Prostate gland (tissue), 2 donors: ENCODE measurements at regions not wholly inside any gene's neighbourhood (a gene's known extent, or its start where the extent isn't known, plus 50 kb on each side); places are given as distances from the start of the nearest gene placed in this dataset.

Source experiments
- CTCF ChIP-seq, 4 experiments: fragments of 200-600 bp in 2 of 4; fragments of 450-650 bp in 2 of 4; sonication (generic) in 2 of 4; IDR thresholded peaks; 1 replicate in 3 of 4; 2 replicates in 1 of 4; pipeline ENCODE4 v1.5.1; 2016 to 2019; ENCODE audit warnings: antibody characterized with exemption in 4 of 4, mild to moderate bottlenecking in 2 of 4, moderate library complexity in 2 of 4
- POLR2A ChIP-seq: fragments of 450-650 bp; IDR thresholded peaks from one replicate; pipeline ENCODE4 v1.6.1; 2016; ENCODE audit warnings: antibody characterized with exemption, mild to moderate bottlenecking
- POLR2AphosphoS5 ChIP-seq: sonication (generic); formaldehyde crosslinking; IDR thresholded peaks from one replicate; pipeline ENCODE4 v1.6.1; 2017; ENCODE audit warnings: antibody characterized with exemption

GRCh38 chr10:78904196-78904595 is 164.6 kb upstream of the ZMIZ1 start:
- TF ChIP-seq POLR2A (no peak), CTCF (IDR thresholded peaks at IDR 0.05) (no peak), POLR2AphosphoS5 (no peak)
